ENCODE measurements at regions not wholly inside any gene's neighbourhood (a gene's known extent, or its start where the extent isn't known, plus 50 kb on each side); places are given as distances from the start of the nearest gene placed in this dataset.

GRCh38 chr5:15256485-15256884 is 243.5 kb upstream of the FBXL7 start:
- DNase-seq = no peak

DNA sequence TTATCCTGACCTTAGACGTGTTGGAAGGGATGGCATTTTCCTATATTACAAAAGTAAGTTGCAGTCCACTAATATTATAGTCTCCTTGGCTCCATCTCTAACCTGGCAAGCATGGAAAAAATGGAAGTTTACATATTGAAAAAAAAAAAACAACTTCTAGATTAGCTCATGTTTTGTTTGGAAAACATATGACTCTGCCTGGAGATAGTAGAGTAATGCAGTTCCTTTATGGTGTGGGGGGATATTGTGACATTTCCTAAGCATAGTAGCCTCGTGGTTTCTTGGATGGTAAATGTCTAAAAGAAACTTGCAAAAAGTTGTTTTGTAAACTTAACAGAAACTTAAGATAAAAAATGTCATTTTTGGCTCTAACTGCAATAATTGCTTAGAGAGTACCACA is 244.4 kb upstream of the FBXL7 start:
- DNase-seq = no peak

DNA sequence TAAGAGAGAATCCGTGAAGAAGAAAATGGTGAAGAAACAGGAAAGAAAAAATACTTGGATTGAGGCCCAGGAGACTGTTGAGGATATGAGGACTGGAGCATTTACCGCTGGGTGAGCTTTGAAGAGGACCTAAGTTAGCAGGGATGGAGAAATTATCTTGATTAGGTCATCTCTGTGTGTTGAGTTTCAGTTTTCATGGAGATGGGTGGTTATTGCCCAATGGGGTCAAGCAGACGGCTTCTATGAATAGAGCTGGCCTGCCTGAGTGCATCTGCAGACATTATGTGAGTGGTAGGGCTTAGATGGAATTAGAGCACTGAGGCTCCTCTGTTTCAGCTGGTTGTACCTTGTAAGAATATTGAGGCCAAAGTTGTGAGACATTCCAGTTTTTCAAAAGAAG is 245.4 kb upstream of the FBXL7 start:
- DNase-seq = no peak

DNA sequence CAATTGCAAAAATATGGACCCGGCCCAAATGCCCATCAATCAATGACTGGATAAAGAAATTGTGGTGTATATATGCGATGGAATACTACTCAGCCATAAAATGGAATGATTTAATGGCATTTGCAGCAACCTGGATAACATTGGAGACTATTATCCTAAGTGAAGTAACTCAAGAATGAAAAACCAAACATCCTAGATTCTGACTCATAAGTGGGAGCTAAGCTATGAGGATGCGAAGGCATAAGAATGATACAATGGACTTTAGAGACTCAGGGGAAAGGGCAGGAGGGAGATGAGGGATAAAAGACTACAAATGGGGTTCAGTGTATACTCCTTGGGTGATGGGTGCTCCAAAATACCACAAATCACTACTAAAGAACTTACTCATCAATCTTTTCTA is 247.6 kb upstream of the FBXL7 start:
- no peak for DNase-seq

GRCh38 chr5:15249152-15249551 is 250.8 kb upstream of the FBXL7 start:
- DNase-seq = no peak

GRCh38 chr5:15248731-15249130 is 251.2 kb upstream of the FBXL7 start:
- no peak for DNase-seq

DNA sequence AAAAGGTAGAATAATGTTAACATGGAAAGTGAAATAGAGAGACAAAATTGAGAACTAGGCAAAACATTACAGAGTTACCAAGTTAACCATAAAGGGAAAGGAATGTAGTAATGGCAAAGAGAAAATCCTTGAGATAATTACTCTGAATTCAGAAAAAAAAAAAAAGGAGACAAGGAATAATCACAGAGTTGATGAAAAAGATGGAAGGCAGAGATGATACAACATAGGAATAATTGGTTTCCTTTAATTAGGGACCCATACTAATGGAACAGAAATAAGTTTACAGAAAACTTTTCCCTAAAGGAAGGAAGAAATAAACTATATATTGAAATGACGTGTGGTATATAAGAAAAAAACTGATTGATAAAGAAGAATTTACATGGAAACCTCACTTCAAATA is 254.1 kb upstream of the FBXL7 start:
- DNase-seq = no peak

- DNase-seq = no peak
Measured at GRCh38 chr5:15243301-15244020, 256.5 kb upstream of the FBXL7 start.

GRCh38 chr5:15241216-15241821 is 258.7 kb upstream of the FBXL7 start:
- DNase-seq = no peak

DNA sequence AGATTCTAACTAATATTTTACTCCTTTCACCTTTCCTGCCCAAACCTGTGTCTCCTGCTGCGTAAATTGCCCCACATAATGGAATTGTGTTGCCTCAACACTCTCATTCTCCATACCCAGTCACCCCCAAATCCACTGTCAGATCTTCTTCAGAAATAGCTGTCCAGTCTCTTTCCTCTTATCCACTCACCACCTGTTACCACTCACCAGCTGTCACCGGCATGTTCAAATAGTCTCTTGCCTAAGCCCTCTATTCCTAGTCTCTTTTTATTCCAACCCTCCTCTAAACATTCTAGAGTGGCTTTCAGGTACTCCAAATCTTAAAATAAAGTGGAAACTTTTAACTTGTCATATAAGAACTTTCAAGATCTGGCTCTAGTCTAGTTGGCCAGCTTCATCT is 262.0 kb upstream of the FBXL7 start:
- no peak for DNase-seq

- no peak for DNase-seq
Measured at GRCh38 chr5:15236911-15237508, 263.0 kb upstream of the FBXL7 start.

GRCh38 chr5:15234911-15235310 is 265.1 kb upstream of the FBXL7 start:
- DNase-seq = no peak

- no peak for DNase-seq
Measured at GRCh38 chr5:15234366-15234765, 265.6 kb upstream of the FBXL7 start.

- no peak for DNase-seq
Measured at GRCh38 chr5:15233566-15233965, 266.4 kb upstream of the FBXL7 start.

GRCh38 chr5:15222156-15222555 is 277.8 kb upstream of the FBXL7 start:
- no peak for DNase-seq

DNA sequence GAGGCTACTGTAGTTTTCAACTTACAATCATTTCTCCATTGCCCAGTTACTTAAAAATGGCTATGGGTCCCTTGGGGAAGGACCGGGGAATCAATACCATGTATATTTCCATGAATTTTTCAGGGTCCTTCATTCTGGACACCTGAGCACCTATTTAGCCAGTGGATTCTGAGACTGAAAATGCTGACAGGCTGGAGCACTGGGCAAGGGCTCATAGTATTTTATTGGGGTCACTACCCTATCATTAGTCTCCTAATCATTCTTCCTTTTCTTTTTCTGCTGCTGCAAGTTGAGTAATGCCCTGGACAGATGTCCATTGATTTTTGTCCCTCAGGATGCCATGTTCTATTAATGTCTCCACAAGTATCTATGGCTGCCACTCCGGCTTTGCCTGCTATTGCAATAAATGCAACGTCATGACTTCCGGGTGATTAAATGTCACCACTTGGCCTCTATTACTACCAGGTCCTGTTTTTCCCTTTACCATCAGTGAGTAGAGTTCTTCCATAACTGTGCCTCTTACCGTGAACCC is 279.3 kb upstream of the FBXL7 start:
- DNase-seq = no peak

DNA sequence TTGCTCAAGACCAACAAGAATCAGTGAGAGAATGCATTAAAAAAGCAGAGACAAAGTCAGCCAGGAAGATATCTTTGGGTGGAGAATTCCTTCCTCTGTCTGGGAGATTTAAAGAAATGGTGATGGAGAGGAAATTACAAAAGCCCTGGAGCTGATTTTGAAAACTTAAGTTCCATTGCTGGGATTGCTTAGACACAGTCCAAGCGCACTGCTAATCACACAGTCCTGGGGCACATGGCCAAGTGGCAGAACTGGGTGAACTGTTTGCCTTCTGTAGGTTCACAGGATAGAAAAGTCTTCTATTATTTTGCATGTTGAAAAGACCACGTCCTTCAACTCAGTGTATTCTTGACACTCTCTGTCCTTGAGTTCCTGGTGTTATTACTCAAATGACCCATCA is 284.9 kb upstream of the FBXL7 start:
- no peak for DNase-seq

DNA sequence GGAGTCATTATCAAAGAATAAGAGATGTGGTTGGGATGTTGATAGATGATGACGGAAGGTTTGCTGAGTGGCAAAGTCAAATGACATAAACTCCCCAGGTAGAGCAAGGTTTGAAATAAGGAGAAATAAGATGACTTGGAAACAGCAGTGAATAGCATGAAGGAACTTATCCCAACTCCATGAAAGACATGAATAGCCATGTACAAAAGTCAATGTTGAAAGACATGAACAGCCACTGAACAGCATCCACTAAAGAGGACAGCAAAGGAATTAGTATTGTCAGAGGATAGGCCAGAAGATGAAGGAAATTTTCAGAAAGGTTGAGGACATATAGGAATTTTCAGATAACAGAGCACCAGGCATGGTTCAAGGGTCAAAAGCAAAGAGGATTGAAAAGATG is 286.0 kb upstream of the FBXL7 start:
- DNase-seq = no peak

DNA sequence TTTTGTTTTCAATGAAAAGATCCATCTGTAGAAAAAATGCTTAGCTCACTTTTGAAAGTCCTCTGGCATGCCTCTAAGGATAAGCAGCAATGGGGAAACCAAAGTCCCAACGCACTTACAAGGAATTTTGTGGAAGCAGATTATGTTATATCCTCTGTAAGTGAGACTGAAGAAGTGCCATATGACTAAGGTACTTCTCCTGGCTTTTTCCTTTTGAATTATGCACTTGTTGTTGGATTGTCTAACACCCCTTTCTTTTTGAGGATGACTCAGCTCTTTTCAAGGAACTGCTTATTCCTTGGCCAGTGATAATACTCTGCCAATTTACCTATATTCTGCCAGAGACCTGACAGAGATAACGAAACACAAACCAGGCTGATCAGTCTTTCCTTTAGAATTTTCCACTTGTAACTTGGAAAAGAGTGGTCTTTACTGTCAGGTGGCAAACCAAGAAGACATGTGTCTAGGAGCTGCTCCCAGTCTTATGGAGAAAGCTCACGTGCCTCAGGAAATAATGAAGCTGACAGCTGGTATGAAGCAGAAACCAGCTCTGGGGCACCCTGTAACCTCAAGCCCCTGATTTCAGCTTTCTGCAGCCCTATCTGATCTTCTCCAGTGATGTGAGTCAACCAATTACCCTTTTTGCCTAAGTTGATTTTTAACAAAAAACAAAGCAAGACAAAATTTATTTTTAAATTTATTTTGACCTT is 290.8 kb upstream of the FBXL7 start:
- DNase-seq = no peak

- no peak for DNase-seq
Measured at GRCh38 chr5:15206133-15206532, 293.8 kb upstream of the FBXL7 start.

DNA sequence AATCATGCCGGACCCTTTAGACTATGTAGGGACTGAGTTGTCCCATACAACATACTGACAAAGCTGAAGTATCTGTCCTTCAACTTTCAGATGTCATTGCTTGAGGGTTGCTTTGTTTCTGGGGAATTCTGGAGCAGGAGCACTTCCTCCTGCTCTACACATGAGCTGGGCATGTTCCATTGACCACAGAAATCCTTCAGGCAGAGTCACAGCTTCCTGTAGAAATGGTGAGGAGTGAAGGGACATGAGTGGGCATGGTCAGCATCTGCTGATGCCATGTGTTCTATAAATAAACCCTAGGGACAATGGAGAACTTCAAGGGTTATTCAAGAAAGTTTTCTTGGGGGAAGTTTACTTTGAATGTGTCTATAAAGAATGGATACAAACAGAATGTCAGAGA is 296.6 kb upstream of the FBXL7 start:
- no peak for DNase-seq

DNA sequence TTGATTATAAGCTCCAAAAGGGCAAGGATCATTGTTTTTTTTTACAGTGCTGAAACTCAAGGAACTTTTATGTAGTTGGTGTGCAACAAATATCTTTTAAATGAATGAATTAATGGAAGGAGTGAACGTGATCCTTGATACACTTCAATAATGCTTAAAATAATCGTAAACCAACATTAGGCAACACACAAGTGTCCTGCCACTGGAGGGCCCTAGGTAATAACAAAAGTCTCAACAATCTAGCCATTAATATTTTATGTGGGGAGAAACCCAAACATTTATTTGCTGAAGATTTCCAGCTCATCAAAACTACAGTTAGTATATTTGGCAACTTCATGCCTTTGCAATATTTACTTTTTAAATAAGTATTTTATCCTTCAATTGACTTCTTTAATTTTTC is 309.0 kb upstream of the FBXL7 start:
- DNase-seq = no peak

DNA sequence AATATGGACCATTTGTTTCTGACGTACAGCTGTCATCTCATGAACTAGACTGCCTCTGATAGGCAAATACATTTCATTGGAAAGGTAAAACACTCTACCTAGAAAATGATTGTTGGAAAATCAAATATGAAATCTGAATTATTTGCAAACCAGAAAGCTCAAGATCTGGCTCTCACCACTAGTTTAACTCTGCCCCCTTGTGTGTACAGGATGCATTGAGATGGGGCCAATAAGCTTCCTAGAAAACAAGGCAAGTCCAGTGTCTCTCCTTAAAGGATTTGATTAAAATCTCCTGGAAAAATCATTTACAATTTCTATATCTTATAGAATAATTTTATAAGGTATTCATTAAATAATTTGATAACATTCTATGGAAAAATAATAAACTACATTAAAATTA is 311.9 kb upstream of the ANKH start:
- DNase-seq = no peak

DNA sequence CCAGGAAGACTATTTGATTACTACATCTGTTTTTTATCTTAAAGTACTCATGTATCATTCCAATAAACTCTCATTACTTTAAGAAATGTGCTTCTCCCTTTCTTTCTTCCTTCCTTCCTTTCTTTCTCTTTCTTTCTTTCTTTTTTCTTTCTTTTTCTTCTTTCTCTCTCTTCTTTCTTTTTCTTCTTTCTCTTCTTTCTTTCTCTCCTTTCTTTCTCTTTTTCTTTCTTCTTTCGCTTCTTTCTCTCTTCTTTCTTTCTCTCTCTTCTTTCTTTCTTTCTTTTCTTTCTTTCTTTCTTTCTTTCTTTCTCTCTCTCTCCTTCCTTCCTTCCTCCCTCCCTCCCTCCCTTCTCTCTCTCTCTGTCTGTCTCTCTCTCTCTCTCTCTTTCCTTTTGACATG is 298.6 kb upstream of the ANKH start:
- DNase-seq = no peak

Data from bone marrow (tissue), 2 donors.